H1 (cell line): ENCODE measurements at regions not wholly inside any gene's neighbourhood (a gene's known extent, or its start where the extent isn't known, plus 50 kb on each side); places are given as distances from the start of the nearest gene placed in this dataset.

Experiments used
- CTCF ChIA-PET: fragments of 300-600 bp; sonication (Branson Sonifier 250); formaldehyde crosslinking; loops from one replicate; lab custom pipeline; 2021; ENCODE audit not compliant: partially characterized antibody; lab: Charles Lee
- POLR2A ChIA-PET: fragments of 300-600 bp; sonication (Branson Sonifier 250); formaldehyde crosslinking; loops from one replicate; lab custom pipeline; 2021; ENCODE audit warnings: inconsistent platforms; ENCODE audit not compliant: partially characterized antibody; lab: Charles Lee
- DNase-seq, 2 experiments: peaks; one replicate each; pipeline versions ENCODE4 v3.0.0 to v3.0.0-alpha.2; 2010 to 2022; ENCODE audit warnings: low spot score in 2 of 2, low read depth in 1 of 2, mixed read lengths in 1 of 2
- FAIRE-seq: peaks from 2 replicates; lab custom pipeline; 2011; peaks lifted over from hg19 to GRCh38; lab: Jason Lieb, UNC
- H2AFZ ChIP-seq: 2 replicates; pipeline ENCODE4 v1.8.1; 2012; ENCODE audit warnings: low read length, inconsistent platforms
- H2AK5ac ChIP-seq: 2 replicates; pipeline ENCODE4 v1.6.1; 2013; ENCODE audit warnings: low read depth, low read length
- H2BK120ac ChIP-seq: replicated peaks from 2 replicates; pipeline ENCODE3; 2013; ENCODE audit warnings: low read depth, low read length, inconsistent platforms
- H2BK12ac ChIP-seq: 2 replicates; pipeline ENCODE4 v1.6.1; 2013; ENCODE audit warnings: low read depth, low read length
- H2BK15ac ChIP-seq: 2 replicates; pipeline ENCODE4 v1.6.1; 2013; ENCODE audit warnings: low read length
- H2BK20ac ChIP-seq: 2 replicates; pipeline ENCODE4 v1.6.1; 2013; ENCODE audit warnings: low read length
- H2BK5ac ChIP-seq: 2 replicates; pipeline ENCODE4 v1.6.1; 2013; ENCODE audit warnings: low read depth, low read length
- H3K14ac ChIP-seq: 2 replicates; pipeline ENCODE4 v1.6.1; 2013; ENCODE audit warnings: inconsistent platforms; ENCODE audit not compliant: insufficient read length
- H3K18ac ChIP-seq: 2 replicates; pipeline ENCODE4 v1.6.1; 2013; ENCODE audit warnings: low read length; ENCODE audit errors: extremely low read depth
- H3K23ac ChIP-seq: 2 replicates; pipeline ENCODE4 v1.6.1; 2013; ENCODE audit warnings: inconsistent platforms; ENCODE audit not compliant: insufficient read length
- H3K23me2 ChIP-seq: 2 replicates; pipeline ENCODE4 v1.6.1; 2013; ENCODE audit warnings: low read depth, low read length
- H3K27ac ChIP-seq: 2 replicates; pipeline ENCODE4 v1.6.1; 2011; ENCODE audit warnings: low read depth, low read length, inconsistent platforms
- H3K27me3 ChIP-seq, 4 experiments: replicated peaks in 1 of 4; 1 replicate in 1 of 4; 2 replicates in 3 of 4; pipeline versions ENCODE4 v1.6.1 to v1.8.1; 2011 to 2013; ENCODE audit warnings: low read length in 3 of 4, mild to moderate bottlenecking in 3 of 4, inconsistent platforms in 2 of 4, mixed read lengths in 2 of 4, moderate library complexity in 1 of 4; ENCODE audit not compliant: control insufficient read depth in 3 of 4, insufficient read depth in 3 of 4; ENCODE audit errors: extremely low read depth in 1 of 4
- H3K36me3 ChIP-seq, 4 experiments: 2 replicates each; pipeline versions ENCODE4 v1.6.1 to v1.8.1; 2011 to 2013; ENCODE audit warnings: mild to moderate bottlenecking in 4 of 4, low read length in 3 of 4, moderate library complexity in 2 of 4, control low read depth in 1 of 4, inconsistent platforms in 1 of 4; ENCODE audit not compliant: insufficient read depth in 4 of 4, control insufficient read depth in 2 of 4
- H3K4ac ChIP-seq: replicated peaks from 2 replicates; pipeline ENCODE3; 2013; ENCODE audit warnings: low read length, low read depth, mixed read lengths, inconsistent platforms; ENCODE audit not compliant: insufficient read length
- H3K4me1 ChIP-seq, 4 experiments: replicated peaks in 1 of 4; 1 replicate in 1 of 4; 2 replicates in 3 of 4; pipeline versions ENCODE4 v1.6.1 to v1.8.1; 2011 to 2013; ENCODE audit warnings: low read length in 3 of 4, inconsistent platforms in 2 of 4, mixed read lengths in 1 of 4; ENCODE audit not compliant: insufficient read depth in 4 of 4, control insufficient read depth in 3 of 4
- H3K4me2 ChIP-seq, 2 experiments: 2 replicates each; pipeline versions ENCODE4 v1.6.1 to v1.8.1; 2011 to 2013; ENCODE audit warnings: low read depth in 2 of 2, low read length in 2 of 2, control low read depth in 1 of 2, inconsistent platforms in 1 of 2, mild to moderate bottlenecking in 1 of 2; ENCODE audit not compliant: insufficient read depth in 1 of 2
- H3K4me3 ChIP-seq, 4 experiments: fragments of 200-600, 300-600 bp in 1 of 4; sonication (generic), shearing (Covaris generic), sonication (Bioruptor Twin) in 1 of 4; 2 replicates each; pipeline versions ENCODE4 v1.5.1 to v1.8.1; 2011 to 2016; ENCODE audit warnings: low read length in 4 of 4, low read depth in 3 of 4, control low read depth in 2 of 4, inconsistent platforms in 2 of 4, mild to moderate bottlenecking in 2 of 4, mixed read lengths in 1 of 4, moderate library complexity in 1 of 4; ENCODE audit not compliant: insufficient read depth in 2 of 4; ENCODE audit errors: extremely low read depth in 1 of 4
- H3K56ac ChIP-seq: replicated peaks from 2 replicates; pipeline ENCODE3; 2013; ENCODE audit warnings: low read depth, mild to moderate bottlenecking, mixed read lengths, low read length, inconsistent platforms; ENCODE audit not compliant: insufficient read length
- H3K79me1 ChIP-seq: 2 replicates; pipeline ENCODE4 v1.6.1; 2013; ENCODE audit warnings: low read depth, low read length, control low read depth
- H3K79me2 ChIP-seq, 2 experiments: 2 replicates each; pipeline versions ENCODE4 v1.6.1 to v1.8.1; 2012 to 2013; ENCODE audit warnings: low read length in 2 of 2, mild to moderate bottlenecking in 2 of 2, inconsistent platforms in 1 of 2; ENCODE audit not compliant: insufficient read depth in 2 of 2, control insufficient read depth in 1 of 2
- H3K9ac ChIP-seq, 4 experiments: replicated peaks in 1 of 4; 1 replicate in 1 of 4; 2 replicates in 3 of 4; pipeline versions ENCODE4 v1.6.1 to v1.8.1; 2011 to 2013; ENCODE audit warnings: low read depth in 3 of 4, low read length in 3 of 4, control low read depth in 2 of 4, mild to moderate bottlenecking in 2 of 4, moderate library complexity in 2 of 4, inconsistent platforms in 1 of 4; ENCODE audit errors: extremely low read depth in 1 of 4
- H3K9me3 ChIP-seq, 2 experiments: 2 replicates each; pipeline versions ENCODE4 v1.6.1 to v1.8.1; 2012 to 2013; ENCODE audit warnings: mild to moderate bottlenecking in 2 of 2, moderate library complexity in 2 of 2, control low read depth in 1 of 2, inconsistent platforms in 1 of 2, low read depth in 1 of 2, low read length in 1 of 2, mixed read lengths in 1 of 2; ENCODE audit not compliant: insufficient read depth in 2 of 2
- H4K20me1 ChIP-seq, 2 experiments: replicated peaks in 1 of 2; 2 replicates each; pipeline versions ENCODE3 to v1.8.1; 2011 to 2013; ENCODE audit warnings: inconsistent platforms in 2 of 2, low read length in 2 of 2, mild to moderate bottlenecking in 1 of 2; ENCODE audit not compliant: insufficient read depth in 2 of 2, control insufficient read depth in 1 of 2
- H4K5ac ChIP-seq: 2 replicates; pipeline ENCODE4 v1.6.1; 2013; ENCODE audit warnings: low read length, low read depth, mixed read lengths, inconsistent platforms; ENCODE audit not compliant: insufficient read length
- H4K8ac ChIP-seq: 2 replicates; pipeline ENCODE4 v1.8.0; 2013; ENCODE audit warnings: mild to moderate bottlenecking, moderate library complexity, low read length, inconsistent platforms; ENCODE audit not compliant: insufficient read depth; ENCODE audit errors: extremely low read depth
- H4K91ac ChIP-seq: replicated peaks from 2 replicates; pipeline ENCODE3; 2013; ENCODE audit warnings: low read length, mixed read lengths, inconsistent platforms; ENCODE audit not compliant: insufficient read length
- ATF2 ChIP-seq: IDR thresholded peaks from 2 replicates; pipeline ENCODE4 v1.6.1; 2012; ENCODE audit warnings: low read length, inconsistent platforms
- BCL11A ChIP-seq, 2 experiments: IDR thresholded peaks; one replicate each; pipeline ENCODE4 v1.6.1; 2011; ENCODE audit warnings: low read depth in 2 of 2, low read length in 2 of 2, mild to moderate bottlenecking in 2 of 2
- CBX5 ChIP-seq: fragments of 300-800, 300-1000 bp; sonication (generic); IDR thresholded peaks from 2 replicates; pipeline ENCODE4 v1.7.1; 2016; ENCODE audit warnings: antibody characterized with exemption, low read length, low read depth
- SP2 ChIP-seq: IDR thresholded peaks from 2 replicates; pipeline ENCODE4 v1.6.1; 2012; ENCODE audit warnings: mild to moderate bottlenecking, low read length, inconsistent platforms
- SUZ12 ChIP-seq: fragments of 200-600 bp; sonication (generic); IDR thresholded peaks from 2 replicates; pipeline ENCODE4 v1.6.1; 2012; ENCODE audit warnings: mild to moderate bottlenecking, inconsistent platforms, low read length, moderate library complexity, mixed read lengths
- YY1 ChIP-seq: IDR thresholded peaks from 2 replicates; pipeline ENCODE4 v1.6.1; 2011; ENCODE audit warnings: low read depth, mild to moderate bottlenecking, low read length
- WGBS, 2 experiments: shearing (Covaris generic) in 1 of 2; methylation state at CpG; one replicate each; pipeline versions ENCODE4 v1.1.6 to v1.1.7; 2013 to 2015; ENCODE audit warnings: low lambda C conversion rate in 2 of 2, mixed read lengths in 2 of 2, inconsistent platforms in 1 of 2, low coverage in 1 of 2, missing lambda C conversion rate in 1 of 2; ENCODE audit not compliant: insufficient replicate concordance in 2 of 2, insufficient coverage in 1 of 2, insufficient read length in 1 of 2; ENCODE audit errors: extremely low coverage in 1 of 2, missing lambda C conversion rate in 1 of 2; 5-methylcytosine and 5-hydroxymethylcytosine counted together

GRCh38 chr5:56699538-56699937, 115.8 kb upstream of the MAP3K1 start:
- Histone ChIP-seq H3K27ac (no peak overlapping the region), H4K20me1 (no peaks in the 10 kb centered on the region), H2AK5ac (no peak overlapping the region), H3K4me3 (no peak overlapping the region), H3K56ac (no peak overlapping the region), H3K9ac (no peak overlapping the region), H2BK20ac (no peak overlapping the region), H2BK12ac (no peak overlapping the region), H2BK120ac (no peak overlapping the region), H3K4me1 (peaks cover 6 to 13% (median 9%) of the 10 kb centered on the region in 4 experiments; a peak in 4 of 7 replicates), H4K91ac (no peak overlapping the region), H3K23ac (no peak overlapping the region), H3K14ac (no peak overlapping the region), H3K79me2 (no peaks in the 10 kb centered on the region), H2BK5ac (no peak overlapping the region), H3K18ac (no peak overlapping the region), H2AFZ (no peak overlapping the region; the same call in 1 of the 2 replicates), H3K23me2 (no peaks in the 10 kb centered on the region), H3K4ac (no peak overlapping the region), H2BK15ac (no peak overlapping the region), H3K79me1 (no peaks in the 10 kb centered on the region), H3K36me3 (no peaks in the 10 kb centered on the region), H3K4me2 (peak overlapping the region in 1 of 2 experiments; percentile 38; a peak in 3 of 4 replicates), H4K5ac (no peak overlapping the region), H4K8ac (no peak overlapping the region), H3K27me3 (no peaks in the 10 kb centered on the region), H3K9me3 (no peaks in the 10 kb centered on the region)
- no peak for FAIRE-seq
- POLR2A ChIA-PET, result interaction anchor here (1.3 kb wide), 1 partner anchor 24 kb away, joined by 3 read pairs; no protein-coding TSS in a partner anchor
- CTCF ChIA-PET, result interaction anchor here (1.6 kb wide), 1 partner anchor 22 kb away, joined by 6 read pairs; no protein-coding TSS in a partner anchor
- DNase-seq, result no peak
- TF ChIP-seq ATF2 (no peak), CBX5 (no peak), SUZ12 (no peak), SP2 (no peak), BCL11A (IDR thresholded peaks at IDR 0.05; ENCODE audit: low read depth in 2 of 2, low read length in 2 of 2) (no peak), YY1 (no peak)
- 53% methylated on average over 8 of the region's 8 CpGs; no CpG with 5 or more reads in 1 of the 2 experiments for WGBS, 2 experiments
